ENCODE measurements at regions not wholly inside any gene's neighbourhood (a gene's known extent, or its start where the extent isn't known, plus 50 kb on each side); places are given as distances from the start of the nearest gene placed in this dataset.

- DNase-seq (ENCODE audit: low spot score) (no peak), FAIRE-seq (no peak), ATAC-seq (no peak)
- H3K4me2 ChIP-seq (ENCODE audit: low read depth, low read length) = no peak overlapping the region
- H3K79me2 ChIP-seq (ENCODE audit: insufficient read depth, low read length) = no peaks in the 10 kb centered on the region
- no peak overlapping the region for H2AFZ ChIP-seq (ENCODE audit: low read length)
- in situ Hi-C loops (cut with HindIII; ENCODE audit: extremely low pct_ligation_motif_present, low pct_unique_long_range_greater_than_20kb) = no loop called here
- TF ChIP-seq ZNF768 (CRISPR knock-in tag; IDR thresholded peaks at IDR 0.05) (no peak), MTF2 (CRISPR knock-in tag; IDR thresholded peaks at IDR 0.05; ENCODE audit: borderline replicate concordance) (no peak), MAFG (CRISPR knock-in tag; IDR thresholded peaks at IDR 0.05) (no peak), MLLT10 (CRISPR knock-in tag; IDR thresholded peaks at IDR 0.05) (no peak), JUND (CRISPR knock-in tag; IDR thresholded peaks at IDR 0.05) (no peak), ZFP36L1 (CRISPR knock-in tag; IDR thresholded peaks at IDR 0.05) (no peak), ZNF180 (CRISPR knock-in tag; IDR thresholded peaks at IDR 0.05; ENCODE audit: borderline replicate concordance, low read depth) (no peak)
- CTCF ChIA-PET (ENCODE audit: low intra/inter-chr PET ratio, low total read pairs) = no interaction called here
- no peaks in the 10 kb centered on the region for H4K20me1 ChIP-seq (ENCODE audit: insufficient read depth, low read length)
- 39% methylated on average over 10 of the region's 15 CpGs for WGBS (ENCODE audit: low lambda C conversion rate)
- H3K4me1 ChIP-seq (ENCODE audit: insufficient read depth, low read length) = no peaks in the 10 kb centered on the region
- H3K9ac ChIP-seq (ENCODE audit: insufficient read depth, low read depth, low read length) = no peak overlapping the region
- POLR2A ChIA-PET = no interaction called here
- H3K27me3 ChIP-seq (ENCODE audit: control insufficient read depth in 1 of 2, insufficient read depth in 2 of 2, low read length in 2 of 2) = no peaks in the 10 kb centered on the region
- peaks cover 70% of the 10 kb centered on the region for H3K9me3 ChIP-seq (ENCODE audit: low read length)
- H3K4me3 ChIP-seq (replicated peaks in 1 of 3; ENCODE audit: insufficient read depth in 1 of 3, low read depth in 2 of 3, low read length in 3 of 3) = no peak overlapping the region
- BruUV-seq (replicated peaks) = no TSS peak
- intact Hi-C loops (cut with micrococcal nuclease; ENCODE audit: unreplicated experiment) = no loop called here
- H3K27ac ChIP-seq (ENCODE audit: extremely low read length, insufficient read depth, low read length) = no peak overlapping the region
- H3K36me3 ChIP-seq (replicated peaks in 1 of 2; ENCODE audit: control insufficient read depth in 1 of 2, insufficient read depth in 2 of 2, low read length in 2 of 2) = no peaks in the 10 kb centered on the region
Measured at GRCh38 chr14:98167705-98168104, 1104.3 kb downstream of the BCL11B start.

GRCh38 chr14:98168211-98168985 lies 1103.6 kb downstream of the BCL11B start:
- Histone ChIP-seq H4K20me1 (ENCODE audit: insufficient read depth, low read length) (no peaks in the 10 kb centered on the region), H2AFZ (ENCODE audit: low read length) (no peak overlapping the region), H3K36me3 (replicated peaks in 1 of 2; ENCODE audit: control insufficient read depth in 1 of 2, insufficient read depth in 2 of 2, low read length in 2 of 2) (no peaks in the 10 kb centered on the region), H3K27me3 (ENCODE audit: control insufficient read depth in 1 of 2, insufficient read depth in 2 of 2, low read length in 2 of 2) (no peaks in the 10 kb centered on the region), H3K4me3 (replicated peaks in 1 of 3; ENCODE audit: insufficient read depth in 1 of 3, low read depth in 2 of 3, low read length in 3 of 3) (no peak overlapping the region), H3K4me2 (ENCODE audit: low read depth, low read length) (no peak overlapping the region), H3K4me1 (ENCODE audit: insufficient read depth, low read length) (no peaks in the 10 kb centered on the region), H3K9me3 (ENCODE audit: low read length) (peaks cover 77% of the 10 kb centered on the region), H3K79me2 (ENCODE audit: insufficient read depth, low read length) (no peaks in the 10 kb centered on the region), H3K27ac (ENCODE audit: extremely low read length, insufficient read depth, low read length) (no peak overlapping the region), H3K9ac (ENCODE audit: insufficient read depth, low read depth, low read length) (no peak overlapping the region)
- in situ Hi-C loops (cut with HindIII; ENCODE audit: extremely low pct_ligation_motif_present, low pct_unique_long_range_greater_than_20kb) (no loop called here), intact Hi-C loops (cut with micrococcal nuclease; ENCODE audit: unreplicated experiment) (no loop called here)
- DNase-seq (ENCODE audit: low spot score) (no peak), FAIRE-seq (no peak), ATAC-seq (no peak)
- ChIA-PET CTCF (ENCODE audit: low intra/inter-chr PET ratio, low total read pairs) (no interaction called here), POLR2A (no interaction called here)
- BruUV-seq (replicated peaks) = no TSS peak
- WGBS (ENCODE audit: low lambda C conversion rate) = 4% methylated on average over 5 of the region's 5 CpGs
- TF ChIP-seq ZNF598 (CRISPR knock-in tag; IDR thresholded peaks at IDR 0.05; ENCODE audit: borderline replicate concordance) = no peak
- no peak for TF ChIP-seq CREB3 (CRISPR knock-in tag; IDR thresholded peaks at IDR 0.05)
- no peak for TF ChIP-seq ZNF646 (CRISPR knock-in tag; IDR thresholded peaks at IDR 0.05)

Data from HepG2 (cell line).